NCI-H2227 treated with DMSO at 0.1 percent for 48 hours (cell line): ENCODE measurements at regions not wholly inside any gene's neighbourhood (a gene's known extent, or its start where the extent isn't known, plus 50 kb on each side); places are given as distances from the start of the nearest gene placed in this dataset.

Source experiments
- DNase-seq: peaks from one replicate; lab custom pipeline; 2025; lab: John Stamatoyannopoulos, UW

DNA sequence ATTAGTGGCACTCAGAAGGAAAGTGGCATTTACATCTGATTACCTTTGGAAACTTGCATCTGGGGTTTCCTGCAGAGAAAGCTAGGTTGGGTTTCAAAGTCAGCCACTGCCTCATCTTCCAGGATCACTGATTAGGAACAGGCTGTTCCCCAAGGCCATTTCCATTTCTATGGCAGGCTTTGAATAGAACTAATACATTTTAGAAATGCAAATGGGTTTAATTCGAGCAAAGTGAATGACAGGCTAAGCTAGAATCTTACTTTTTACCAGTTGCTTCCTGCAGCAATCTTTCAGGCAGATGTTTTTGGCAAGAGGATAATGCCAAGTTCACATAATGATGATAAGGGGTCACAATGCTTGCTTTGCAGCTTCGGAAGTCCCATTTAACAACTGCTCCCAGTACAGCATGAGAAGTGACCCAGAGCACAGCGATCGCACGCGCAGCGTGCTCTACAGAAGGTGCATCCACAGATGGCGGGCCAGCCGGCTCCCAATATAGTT lies 336.7 kb downstream of the LPIN1 start:
- peak; percentile 49 for DNase-seq

DNA sequence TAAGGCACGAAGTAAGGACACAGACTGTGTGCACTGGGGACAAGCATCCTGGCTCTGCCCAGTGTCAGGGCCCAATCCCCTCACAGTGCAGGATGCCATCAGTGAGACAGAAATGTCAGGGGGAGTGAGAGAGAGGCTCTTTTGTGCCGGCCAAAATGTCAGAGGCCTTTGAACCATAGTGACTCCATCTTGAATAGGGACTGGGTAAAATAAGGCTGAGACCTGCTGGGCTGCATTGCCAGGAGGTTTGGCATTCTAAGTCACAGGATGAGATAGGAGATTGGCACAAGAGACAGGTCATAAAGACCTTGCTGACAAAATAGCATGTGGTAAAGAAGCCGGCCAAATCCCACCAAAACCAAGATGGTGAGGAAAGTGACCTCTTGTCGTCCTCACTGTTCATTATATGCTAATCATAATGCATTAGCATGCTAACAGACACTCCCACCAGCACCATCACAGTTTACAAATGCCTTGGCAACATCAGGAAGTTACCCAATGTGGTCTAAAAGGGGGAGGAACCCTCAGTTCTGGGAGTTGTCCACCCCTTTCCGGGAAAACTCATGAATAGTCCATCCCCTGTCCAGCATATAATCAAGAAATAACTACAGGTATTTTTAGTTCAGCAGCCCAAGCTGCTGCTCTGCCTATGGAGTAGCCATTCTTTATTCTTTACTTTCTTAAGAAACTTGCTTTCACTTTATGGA lies 337.4 kb downstream of the LPIN1 start:
- DNase-seq = no peak

DNA sequence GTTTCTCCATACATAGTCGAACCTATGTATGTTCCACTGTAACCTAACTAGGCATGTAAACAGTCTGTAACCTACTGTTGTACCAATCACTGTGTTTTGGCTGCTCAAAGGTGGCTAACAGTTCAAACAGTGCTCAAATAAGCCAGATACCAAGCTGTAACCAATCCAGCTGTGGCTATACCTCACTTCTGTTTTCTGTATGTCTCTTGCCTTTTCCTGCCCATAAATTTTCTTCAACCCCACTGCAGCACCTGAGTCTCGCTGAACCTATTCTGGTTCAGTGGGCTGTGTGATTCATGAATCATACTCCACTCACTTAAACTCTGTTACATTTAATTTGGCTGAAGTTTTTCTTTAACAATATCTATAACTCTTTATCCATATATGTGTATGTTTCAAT lies 340.7 kb downstream of the LPIN1 start:
- no peak for DNase-seq

DNA sequence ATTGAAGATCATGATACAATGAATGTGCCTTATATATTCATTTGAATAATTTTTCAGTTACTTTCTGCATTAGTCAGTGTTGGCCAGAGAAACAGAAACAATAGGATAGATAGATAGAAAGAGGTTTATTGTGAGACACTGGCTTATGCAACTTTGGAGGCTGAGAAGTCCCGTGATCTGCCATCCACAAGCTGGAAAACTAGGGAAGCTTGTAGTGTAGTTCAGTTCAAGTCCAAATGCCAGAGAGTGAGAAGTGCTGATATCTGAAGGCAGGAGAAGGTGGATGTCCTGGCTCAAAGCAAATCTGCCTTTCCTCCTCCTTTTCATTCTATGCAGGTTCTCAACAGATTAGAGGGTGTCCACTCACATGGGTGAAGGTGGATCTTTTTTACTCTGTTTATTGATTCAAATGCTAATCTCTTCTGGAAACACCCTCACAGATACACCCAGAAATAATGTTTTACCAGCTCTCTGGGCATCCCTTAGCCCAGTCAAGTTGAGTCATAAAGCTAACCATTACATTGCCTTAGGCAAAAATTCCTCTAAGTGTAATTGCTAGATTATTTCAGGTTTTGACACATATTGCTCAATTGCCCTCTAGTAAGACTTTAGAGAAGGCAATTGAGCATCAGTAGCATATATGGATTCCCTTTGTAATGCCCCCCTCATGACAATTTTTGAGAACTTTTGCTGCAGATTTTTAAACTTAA lies 341.4 kb downstream of the LPIN1 start:
- DNase-seq = no peak

DNA sequence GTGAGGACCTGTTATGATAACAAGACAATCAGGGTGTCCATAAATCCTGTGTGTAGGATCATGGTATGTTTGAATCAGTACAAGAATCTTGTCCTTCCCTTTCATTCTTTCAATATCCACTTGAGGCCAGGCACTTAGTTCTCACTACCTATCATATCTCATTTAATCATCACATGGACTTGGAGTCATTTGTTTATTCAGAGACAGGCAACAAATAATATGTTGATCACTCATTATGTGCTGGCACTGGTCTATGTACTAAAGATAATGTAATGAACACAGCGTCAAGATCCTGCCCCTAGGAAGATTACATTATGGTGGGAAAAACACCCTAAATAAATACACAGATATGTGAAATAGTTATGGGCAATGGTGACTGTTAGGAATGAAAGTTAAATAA lies 342.6 kb downstream of the LPIN1 start:
- no peak for DNase-seq

DNA sequence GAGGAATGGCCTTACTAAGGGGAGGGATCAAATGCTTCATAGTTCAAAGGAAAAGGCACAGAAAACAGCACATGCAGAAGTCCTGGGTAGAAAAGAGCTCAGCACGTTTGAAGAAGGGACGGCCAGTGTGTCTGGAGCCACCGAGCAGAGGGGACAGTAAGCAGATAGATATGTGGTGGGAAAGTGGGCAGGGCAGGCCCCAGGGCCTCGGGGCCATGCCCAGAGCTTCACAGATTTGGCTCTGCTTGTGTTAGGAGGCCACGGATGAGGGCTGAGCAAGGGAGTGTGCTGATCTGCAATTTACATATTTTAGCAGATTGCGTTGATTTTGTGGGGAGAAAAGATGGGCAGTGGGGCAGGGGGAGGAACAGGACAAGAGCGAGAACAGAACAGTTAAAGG lies 343.1 kb downstream of the LPIN1 start:
- DNase-seq = no peak

DNA sequence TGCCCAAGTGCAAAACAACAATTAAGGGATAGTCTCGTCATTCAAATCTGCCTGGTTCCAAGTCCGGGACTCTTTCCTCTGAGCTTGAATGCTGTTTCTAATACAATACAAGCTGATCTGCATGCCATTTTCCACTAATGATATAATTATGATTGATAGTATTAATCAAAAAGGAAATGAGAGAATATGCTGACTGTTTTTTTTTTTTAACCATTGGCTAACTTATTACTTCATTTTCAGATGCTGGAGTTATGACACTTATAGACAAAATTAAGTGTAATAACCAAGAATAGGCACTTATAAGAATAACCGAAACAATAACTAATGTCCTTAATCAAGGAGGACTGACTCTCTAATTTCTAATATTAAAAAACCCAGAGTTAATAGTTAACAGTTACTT lies 343.6 kb downstream of the LPIN1 start:
- no peak for DNase-seq

DNA sequence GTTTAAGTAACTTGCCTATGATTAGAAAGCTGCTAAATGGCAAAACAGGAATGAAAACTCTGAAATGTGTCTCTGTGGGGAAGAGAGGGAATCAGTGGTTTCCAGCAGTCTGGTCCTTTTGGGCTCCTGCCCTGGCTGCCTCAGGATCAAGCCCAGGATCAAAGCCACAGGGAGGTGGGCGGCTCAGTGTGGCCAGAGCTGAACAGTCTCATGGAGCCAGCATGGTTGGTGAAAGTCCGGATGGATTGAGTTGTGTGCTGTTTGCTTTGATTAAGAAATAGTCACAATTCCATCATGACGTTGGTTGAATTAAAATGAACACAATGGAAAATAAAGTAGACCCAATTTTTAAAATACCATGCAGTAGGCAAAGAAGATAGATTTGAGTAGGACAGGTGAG lies 344.2 kb downstream of the LPIN1 start:
- DNase-seq = no peak

DNA sequence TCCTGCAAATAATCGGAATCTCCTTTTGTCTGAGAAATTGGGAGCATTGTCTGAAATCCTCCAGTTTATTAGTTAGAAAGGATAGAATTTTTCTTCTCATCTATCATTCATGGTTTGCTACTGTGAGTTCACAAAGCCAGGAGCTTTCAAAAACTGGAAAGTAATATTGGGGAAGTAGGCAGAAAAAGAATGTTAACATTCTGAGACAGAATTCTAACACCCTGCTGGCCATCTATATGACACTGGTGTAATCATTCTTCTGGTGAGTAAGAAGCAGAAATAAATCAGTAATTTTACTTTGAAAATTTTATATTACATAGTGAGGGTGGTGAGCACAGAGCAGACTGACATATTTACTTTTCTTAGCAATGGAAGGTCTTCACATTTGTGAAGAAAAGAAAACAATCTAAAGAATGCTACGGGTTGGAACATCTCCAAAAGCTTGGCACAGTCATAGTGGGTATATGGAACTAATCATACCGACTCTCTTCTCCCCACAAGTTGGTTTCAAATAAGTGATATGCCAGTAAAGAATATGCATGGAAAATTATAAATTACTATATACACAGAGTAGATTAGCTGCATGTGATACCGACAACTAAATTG lies 344.9 kb downstream of the LPIN1 start:
- DNase-seq = no peak

DNA sequence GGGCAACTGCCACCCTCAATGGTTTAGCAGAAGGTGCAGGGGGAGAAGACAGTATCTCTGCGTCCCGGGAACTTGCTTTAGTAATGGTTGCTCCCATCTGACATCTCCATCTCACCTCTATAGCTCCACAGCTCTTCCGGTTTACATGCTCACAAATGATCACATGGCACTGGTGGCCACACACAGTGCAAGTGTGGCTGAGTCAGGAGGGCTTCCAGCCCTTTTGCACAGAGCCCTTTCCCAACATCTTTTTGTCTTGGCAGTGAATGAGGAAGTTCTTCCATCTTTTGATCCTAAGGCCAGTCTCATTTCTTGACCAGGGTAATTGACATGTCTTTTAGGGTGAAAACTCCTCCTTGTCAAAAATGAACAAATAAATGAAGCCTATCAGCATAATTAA lies 347.7 kb downstream of the LPIN1 start:
- DNase-seq = no peak

DNA sequence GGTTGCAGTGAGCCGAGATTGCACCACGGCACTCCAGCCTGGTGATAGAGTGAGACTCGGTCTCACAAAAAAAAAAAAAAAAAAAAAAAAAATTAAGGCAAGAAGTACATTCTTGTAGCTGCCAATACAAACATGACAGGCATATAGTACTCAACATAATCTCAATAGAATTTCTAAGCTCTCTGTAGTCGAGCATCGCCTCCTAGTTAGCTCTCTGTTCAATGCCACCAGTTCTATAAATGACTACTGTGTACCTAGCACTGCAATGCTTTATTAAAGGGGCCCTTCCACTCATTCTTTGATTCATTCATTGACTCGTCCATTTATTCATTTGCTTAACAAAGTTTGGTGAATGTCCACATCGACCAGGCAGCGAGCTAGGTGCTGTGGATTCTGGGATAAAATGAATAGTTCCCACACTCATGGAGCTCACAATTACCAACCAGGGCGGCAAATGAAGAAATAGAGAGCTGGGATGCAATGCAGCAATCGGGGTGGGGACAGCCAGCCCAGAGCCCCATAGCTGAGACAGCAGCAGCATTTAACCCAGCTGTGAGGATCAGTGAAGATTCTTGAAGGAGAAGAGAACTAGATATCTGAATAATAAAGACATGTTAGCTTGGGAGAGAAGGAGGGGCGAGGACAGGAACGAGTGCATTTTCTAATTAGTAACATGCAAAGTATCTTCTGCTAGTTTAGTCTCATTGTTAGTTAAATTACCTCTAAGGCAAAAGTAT lies 349.8 kb downstream of the LPIN1 start:
- no peak for DNase-seq

DNA sequence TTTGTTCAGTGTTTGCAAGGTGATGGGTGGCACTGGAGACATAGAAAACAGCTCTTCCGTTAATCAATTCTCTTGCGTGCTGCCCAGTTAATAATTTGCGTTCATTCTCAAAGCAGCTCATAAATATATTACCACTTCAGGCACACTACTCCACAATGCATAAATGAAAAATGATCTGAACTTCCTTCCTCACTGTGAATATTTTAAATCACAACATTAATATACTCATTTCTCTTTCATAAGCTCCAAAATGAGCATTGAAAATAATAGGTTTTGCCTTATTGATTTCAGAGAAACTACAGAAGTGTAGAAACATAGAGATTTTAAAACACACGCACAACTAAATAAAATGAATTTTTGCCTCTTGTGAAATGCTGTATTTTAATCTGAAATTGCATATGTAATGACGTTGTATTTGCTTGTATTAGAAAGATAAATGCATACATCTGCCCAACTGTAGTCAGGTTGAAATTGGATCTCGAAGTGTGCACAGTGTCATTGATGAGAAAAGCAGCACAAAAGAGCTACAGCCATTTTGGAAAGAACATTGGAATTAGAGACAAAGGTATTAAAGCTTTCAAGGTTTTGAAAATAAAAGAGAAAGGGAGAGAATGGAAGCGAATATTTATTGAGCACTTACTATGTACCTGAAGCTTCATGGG lies 350.5 kb downstream of the LPIN1 start:
- DNase-seq = no peak

DNA sequence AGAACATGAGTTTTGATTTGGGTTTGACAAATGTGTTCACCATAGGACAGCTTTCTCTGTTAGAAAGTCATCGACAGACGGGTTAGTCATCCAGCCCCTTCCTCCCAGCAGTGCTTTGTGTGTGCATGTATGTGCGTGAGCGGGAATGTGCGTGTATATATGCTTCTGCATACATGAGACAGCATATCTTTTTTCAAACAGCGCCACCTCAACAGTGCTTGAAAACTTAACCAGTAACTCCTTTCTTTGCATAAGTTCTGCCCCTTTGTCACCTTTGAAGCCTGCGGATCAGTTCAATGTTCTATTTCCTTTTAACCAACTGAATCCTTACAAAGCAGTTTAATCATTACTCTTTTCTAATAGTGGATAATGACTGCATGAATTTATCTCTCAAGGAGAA lies 351.4 kb downstream of the LPIN1 start:
- no peak for DNase-seq

DNA sequence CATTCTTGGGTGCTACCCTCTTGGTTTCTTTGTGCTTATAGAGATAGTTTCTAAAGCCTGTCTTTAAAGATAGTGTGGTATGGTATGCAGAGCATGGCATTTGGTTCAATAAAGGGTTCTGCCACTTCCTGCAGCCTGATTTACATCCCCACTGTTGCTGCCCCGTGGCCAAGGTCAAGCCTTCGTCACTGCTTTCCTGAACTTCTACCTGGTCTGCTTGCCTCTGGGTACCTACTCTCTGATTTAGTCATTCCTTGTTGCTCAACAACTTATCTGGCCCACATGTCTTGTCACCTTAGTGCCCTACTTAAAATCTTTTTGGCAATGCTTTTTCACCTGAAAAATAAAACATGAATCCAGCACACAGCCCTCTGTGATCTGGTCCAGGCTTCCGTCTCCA lies 352.9 kb downstream of the LPIN1 start:
- no peak for DNase-seq

DNA sequence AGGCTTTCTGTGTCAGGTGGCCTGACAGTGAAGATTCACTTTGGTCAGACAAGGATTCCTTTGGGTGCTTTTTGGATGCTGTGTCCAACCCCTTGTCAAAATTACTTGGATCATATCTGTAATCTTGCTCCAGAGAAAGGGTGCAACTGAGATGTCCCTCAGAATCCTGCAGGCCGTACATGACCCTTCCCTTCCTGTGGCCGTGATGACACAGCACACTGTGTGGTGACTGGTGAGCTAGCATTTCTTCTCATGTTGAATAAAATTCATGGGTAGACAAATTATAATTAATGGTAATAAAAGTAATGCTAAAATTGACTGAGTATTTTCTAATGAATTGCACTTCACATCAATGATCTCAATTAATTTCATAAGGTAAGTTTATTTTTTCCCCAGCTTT lies 356.2 kb downstream of the LPIN1 start:
- DNase-seq = no peak

DNA sequence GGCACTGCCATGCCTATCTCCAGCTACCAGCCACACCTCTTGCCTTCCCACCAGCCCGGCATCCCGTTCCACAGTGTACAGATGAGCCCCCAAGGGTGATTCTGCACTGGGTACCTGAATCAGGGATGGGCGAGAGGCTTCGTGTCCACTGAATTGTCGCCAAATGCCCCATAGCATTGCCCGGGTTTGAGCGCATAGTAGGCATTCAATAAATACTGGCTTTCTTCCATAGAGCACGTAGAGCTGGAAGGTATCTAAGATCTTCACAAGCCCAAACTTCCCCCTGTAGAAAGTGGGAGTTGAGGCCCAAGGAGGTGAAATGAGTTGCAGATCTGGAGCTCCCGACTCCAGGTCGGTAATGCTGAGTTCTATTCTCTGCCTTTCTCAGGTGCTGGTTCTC lies 358.7 kb downstream of the LPIN1 start:
- no peak for DNase-seq

DNA sequence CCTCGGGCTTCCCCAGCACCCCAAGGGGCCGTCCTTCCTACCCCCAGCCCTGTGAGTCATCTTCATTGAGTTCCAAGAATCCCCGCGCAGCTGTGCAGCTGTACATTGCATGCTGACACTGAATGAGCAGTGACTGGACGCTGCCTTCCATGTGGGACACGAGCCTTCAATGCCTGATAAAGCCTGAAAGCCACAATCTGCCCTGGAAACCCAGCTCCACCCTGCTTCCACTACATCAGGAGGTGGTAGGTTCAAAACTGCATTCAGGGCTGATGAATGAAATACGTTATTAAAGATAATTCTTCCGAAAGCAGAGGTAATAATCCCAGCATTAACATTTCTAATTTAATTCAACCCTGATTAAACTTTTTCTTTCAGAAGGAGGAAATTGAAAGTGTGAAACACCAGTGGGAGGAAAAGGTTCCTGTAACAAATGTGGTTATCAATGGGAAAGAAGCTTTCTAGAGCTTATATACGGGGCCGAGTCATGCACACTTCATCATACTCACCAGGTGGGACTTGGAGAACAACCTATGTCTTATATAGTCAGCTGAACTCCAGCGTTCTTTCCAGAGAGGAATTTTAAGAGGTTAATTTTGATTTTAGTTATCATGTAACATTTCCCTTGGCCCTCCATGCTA lies 360.1 kb downstream of the LPIN1 start:
- DNase-seq = no peak

DNA sequence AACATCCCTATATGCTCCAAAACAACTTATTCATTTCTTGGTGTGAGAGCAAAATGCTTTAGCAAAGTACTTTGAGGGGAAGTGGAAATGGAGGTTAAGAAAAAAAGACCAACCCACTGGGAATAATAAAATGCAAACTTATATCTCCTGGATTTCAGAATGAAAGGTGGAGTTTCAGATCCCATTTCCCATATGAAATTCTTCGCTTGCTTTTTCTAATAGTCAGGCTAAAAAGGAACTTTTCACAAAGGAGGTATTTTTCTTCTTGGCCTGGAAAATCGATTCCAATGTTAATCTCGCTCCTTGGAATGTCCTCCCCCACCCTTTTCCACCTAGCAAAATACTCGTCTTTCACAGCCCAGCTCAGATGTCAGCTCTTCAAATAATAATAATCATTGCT lies 360.9 kb downstream of the LPIN1 start:
- DNase-seq = no peak

DNA sequence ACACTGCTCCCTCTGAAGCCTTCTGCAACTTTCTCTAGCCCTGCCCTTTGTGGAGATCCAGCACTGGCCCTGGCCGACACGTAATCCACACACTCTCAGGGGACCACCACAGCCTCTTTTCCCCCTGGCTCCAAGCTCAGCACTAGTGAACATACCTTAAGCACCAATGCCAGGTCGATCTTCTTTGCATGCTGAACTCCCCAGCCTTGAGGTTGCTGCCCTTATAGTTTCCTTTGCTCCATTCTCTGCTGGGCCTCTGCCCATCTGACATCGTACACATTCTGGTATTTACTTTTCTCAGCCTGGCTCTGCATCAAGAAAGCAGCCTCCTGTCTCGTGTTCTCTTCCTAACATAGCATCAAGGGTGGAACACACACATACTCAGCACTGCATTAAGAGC lies 361.5 kb downstream of the LPIN1 start:
- DNase-seq = no peak

DNA sequence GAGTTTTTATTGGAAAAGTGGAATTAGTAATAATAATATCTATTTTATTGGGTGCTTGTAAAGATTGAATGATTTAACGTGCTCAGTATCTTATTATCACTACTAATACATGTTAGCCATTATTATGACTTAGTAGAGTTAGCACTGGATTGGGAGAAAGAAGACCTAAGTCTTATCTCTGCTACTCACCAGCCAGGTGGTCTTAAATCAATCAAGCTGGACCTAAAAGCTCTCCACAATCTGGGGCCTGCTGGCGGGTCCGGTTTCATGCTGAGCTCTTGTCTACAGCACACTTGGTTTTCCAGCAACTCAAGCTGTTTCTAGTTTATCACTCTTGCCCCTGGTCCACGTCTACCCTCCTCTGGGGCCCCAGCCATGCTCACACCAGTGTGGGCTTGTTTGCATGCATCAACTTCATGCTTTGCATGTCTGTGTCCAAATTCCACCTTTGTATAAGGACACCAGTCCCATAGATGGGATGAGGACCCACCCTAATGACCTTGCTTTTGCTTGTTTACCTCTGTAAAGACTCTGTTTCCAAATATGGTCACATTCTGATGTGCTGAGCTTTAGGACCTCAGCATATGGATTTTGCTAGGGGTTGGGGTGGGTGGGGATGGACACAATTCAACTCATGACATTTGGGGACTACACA lies 363.1 kb downstream of the LPIN1 start:
- no peak for DNase-seq

DNA sequence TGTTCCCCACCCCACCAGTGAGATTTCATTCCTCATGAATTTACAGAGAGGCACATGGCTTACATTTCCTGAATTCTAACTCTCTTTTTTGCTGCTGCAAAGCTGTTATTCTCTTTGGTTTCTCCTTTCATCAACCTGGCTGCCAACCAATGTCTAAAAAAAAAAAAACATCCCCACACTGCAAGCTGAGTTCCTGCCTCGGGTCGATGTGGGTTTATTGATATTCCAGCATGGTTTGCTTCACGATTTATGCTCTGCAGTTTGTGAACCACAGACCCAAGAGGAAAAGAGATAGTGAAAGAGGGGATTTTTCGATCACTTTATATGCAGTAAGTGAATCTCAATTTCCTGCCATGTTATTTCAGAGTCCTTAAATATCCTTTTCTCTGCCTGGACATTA lies 363.6 kb downstream of the LPIN1 start:
- no peak for DNase-seq
